ENCODE measurements at regions not wholly inside any gene's neighbourhood (a gene's known extent, or its start where the extent isn't known, plus 50 kb on each side); places are given as distances from the start of the nearest gene placed in this dataset.
"Not testable (repeated sequence)": the region's sequence is repeated elsewhere in the genome, so short reads cannot be mapped to it uniquely, and the experiment has no call there.

- no peak for DNase-seq
These were observed 565.4 kb downstream of the GRXCR1 start for GRCh38 chr4:43457866-43458265.

DNA sequence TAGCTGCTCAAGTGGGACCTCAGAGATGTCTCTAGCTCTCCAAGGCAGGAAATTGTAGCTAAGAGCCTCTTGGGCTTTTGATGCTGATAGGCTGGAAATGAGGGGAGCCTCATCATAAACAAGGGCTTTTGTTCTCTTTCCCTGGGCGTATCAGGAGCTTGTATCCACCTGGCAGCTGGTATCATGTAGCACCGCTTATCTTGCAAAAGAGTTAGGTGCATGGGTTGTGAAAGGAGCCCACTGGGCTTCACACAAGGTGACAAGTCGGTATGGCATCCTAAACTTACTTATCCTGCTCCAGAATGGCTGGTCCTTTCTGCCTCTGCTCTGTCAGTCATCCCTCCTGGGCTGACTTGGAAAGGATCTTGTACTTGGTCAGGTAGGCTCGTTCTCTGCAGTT is 565.8 kb downstream of the GRXCR1 start:
- no peak for DNase-seq

DNA sequence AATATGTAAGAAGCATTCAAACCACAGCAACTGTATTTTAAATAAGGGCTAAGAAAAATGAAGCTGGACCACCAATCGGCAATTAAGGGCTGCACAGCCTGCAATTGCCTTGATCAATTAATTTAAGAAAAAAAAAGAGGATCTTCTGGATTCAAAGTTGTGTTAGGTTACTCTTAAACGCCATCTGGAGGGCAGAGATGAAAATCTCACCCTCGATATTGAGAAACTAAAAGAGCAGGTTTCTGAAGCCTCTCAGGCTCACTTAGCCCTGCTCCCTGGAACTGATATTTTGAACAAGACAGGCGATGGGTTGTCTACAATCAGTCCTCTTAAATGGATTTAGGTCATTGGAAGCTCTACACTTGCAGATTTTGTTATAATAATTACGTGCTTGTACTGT is 579.4 kb downstream of the GRXCR1 start:
- no peak for DNase-seq

DNA sequence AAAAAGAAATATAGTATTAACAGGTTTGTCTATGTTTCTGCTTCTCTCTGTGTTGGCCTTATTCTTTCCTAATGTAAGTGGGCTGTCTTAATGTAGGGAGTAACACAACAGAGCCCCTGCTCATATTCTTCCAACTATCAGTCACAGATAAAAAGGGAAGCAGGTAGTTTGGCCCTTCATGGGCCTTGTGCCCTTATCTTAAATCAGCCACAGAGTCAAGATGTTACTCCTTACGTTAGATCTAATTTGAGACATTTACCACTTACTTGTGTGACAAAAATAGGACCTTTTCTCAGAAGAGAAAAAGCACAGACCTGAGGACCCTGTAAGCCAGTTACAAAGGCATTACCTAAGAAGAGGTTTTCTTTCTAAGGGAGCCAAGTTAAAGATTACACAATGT is 589.0 kb downstream of the GRXCR1 start:
- DNase-seq, result no peak

GRCh38 chr4:43485196-43485595 is 592.7 kb downstream of the GRXCR1 start:
- no peak for DNase-seq

GRCh38 chr4:43496188-43496587 is 603.7 kb downstream of the GRXCR1 start:
- no peak for DNase-seq

- DNase-seq, result no peak
These were observed 604.1 kb downstream of the GRXCR1 start for GRCh38 chr4:43496602-43497001.

- DNase-seq, result not testable (repeated sequence)
These were observed 613.3 kb downstream of the GRXCR1 start for GRCh38 chr4:43505823-43506222.

DNA sequence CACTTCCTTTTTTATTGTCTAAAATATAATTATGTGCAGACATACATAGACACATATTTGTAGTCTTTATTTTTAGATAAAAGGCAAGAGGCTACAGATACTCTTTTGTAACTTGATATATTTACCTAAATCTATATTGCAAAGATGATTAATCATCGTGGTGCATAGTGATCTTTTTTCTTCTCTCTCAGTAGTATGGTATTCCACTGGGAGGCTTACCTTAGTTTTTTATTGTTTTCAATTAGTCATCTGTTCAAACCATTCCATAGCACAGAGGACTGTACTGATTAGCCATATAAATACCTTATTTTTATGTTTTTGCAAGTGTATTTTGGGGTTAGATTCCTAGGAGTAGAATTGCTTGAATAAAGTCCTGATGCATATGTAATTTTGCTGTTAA is 619.7 kb downstream of the GRXCR1 start:
- no peak for DNase-seq

GRCh38 chr4:43525646-43526045 is 633.1 kb downstream of the GRXCR1 start:
- no peak for DNase-seq

GRCh38 chr4:43547561-43547960 is 655.0 kb downstream of the GRXCR1 start:
- no peak for DNase-seq

DNA sequence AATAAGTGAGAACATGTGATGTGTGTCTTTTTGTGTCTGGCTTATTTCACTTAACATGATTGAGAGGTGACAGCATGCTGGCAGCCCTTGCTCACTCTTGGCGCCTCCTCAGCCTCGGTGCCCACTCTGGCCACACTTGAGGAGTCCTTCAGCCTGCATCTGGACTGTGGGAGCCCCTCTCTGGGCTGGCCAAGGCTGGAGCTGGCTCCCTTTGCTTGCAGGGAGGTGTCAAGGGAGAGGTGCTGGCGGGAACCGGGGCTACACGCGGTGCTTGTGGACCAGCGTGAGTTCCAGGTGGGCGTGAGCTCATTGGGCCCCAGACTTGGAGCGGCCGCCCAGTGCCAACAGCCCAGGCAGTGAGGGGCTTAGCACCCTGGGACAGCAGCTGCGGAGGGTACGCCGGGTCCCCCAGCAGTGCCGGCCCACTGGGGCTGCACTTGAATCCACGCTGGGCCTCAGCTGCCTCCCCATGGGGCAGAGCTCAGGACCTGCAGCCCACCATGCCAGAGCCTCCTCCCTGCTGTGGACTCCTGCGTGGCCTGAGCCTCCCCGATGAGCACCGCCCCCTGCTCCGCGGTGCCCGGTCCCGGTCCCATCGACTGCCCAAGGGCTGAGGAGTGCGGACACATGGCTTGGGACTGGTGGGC is 658.6 kb downstream of the GRXCR1 start:
- no peak for DNase-seq

- no peak for DNase-seq
These were observed 663.7 kb downstream of the GRXCR1 start for GRCh38 chr4:43556262-43556661.

- DNase-seq, result no peak
These were observed 667.5 kb downstream of the GRXCR1 start for GRCh38 chr4:43560047-43560446.

- DNase-seq, result no peak
These were observed 671.6 kb downstream of the GRXCR1 start for GRCh38 chr4:43564107-43564506.

- DNase-seq, result no peak
These were observed 672.1 kb downstream of the GRXCR1 start for GRCh38 chr4:43564591-43564990.

DNA sequence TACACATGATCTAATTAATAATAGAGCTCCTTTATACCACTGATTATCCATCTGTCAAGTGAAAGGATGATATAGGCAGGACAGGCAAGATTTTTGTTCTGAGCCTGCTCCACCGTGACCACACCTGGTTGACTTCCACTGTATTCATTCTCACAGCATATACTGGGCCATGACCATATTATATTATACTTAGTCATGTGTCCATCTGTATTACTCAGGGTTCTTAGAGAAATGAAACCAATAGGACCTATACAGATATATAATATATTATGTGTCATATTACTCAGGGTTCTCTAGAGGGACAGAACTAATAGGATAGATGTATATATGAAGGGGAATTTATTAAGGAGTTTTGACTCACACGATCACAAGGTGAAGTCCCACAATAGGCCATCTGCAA is 675.1 kb downstream of the GRXCR1 start:
- DNase-seq, result no peak

DNA sequence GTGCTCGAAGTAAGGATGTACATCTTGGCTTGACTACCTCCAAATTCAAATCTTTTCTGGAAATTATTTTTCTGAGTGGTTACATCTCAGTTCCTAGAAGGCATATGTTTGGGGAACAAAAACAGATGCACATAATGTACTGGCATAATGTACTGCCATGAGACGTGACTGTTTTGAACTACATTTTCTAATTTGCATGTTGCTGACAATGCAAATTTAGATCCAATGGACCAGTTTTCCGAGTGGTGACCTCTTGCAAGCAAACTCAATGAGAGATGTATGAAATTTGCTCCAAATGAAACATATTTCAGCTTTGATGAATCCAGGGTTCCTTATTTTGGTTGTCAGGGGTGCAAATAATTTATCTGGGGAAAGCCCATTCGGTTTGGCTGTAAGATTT is 694.3 kb downstream of the GRXCR1 start:
- no peak for DNase-seq

DNA sequence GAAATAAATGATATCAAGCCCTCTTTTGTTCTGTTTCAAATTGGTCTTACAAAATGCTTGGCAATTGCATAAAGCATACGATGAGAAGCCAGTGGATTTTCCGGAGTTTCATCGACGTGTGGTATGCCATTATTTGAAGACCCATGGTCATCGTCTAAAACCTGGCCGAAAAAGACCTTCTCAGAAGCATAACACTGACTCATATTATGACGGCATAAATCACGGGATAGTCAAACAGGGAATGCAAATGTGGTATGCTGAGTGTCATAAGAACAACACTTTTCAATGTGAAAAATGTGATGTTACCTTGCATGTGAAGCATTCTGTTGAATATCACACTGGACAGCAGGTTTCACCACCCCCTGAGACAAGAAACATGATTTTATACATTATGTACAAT is 695.2 kb downstream of the GRXCR1 start:
- no peak for DNase-seq

DNA sequence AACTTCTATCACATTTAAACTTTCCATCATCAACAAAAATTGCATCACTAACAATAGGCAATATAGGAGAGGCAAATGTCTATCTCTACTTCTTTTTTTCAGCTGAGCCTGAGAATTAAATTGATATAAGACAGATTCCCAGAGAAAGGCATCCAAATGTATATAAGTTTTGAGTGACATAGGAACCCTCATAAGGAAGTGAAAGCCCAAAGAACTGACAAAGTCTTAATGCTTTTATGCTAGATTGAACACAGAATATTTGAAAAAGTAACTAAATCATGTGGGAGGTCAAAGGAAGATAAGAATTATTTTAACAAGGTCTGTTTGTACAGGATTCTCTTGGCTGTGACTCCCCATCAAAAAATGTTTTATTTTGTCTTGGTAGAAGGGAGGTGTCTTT is 714.9 kb downstream of the GRXCR1 start:
- no peak for DNase-seq

DNA sequence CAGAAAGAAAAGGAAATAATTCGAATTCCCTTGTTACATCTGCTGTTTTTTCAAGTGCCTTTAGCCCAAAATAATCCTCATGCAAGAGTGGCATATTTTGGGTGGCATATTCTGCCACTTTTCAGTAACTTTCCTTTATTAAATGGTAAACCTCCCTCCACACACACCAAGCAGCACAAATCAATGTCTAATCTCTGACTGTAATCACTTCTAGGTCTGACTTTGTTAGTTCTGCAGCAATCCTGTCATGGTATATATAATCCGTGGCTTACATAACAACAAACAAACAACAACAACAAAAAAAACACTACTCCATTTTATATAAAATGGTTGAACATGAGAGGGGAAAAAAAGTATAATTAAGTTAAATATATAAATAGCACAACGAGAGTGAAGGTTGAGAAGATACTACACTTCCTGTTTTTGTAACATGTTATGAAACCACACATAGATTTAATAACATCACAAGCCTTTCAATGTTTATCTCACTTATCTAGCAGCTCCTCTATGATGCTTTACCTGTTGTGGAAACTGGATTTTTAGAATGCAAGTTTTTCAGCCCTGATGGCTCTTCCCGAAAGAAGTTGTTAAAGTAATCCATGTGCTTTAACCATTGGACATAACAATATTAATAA is 715.4 kb downstream of the GRXCR1 start:
- DNase-seq, result no peak

DNA sequence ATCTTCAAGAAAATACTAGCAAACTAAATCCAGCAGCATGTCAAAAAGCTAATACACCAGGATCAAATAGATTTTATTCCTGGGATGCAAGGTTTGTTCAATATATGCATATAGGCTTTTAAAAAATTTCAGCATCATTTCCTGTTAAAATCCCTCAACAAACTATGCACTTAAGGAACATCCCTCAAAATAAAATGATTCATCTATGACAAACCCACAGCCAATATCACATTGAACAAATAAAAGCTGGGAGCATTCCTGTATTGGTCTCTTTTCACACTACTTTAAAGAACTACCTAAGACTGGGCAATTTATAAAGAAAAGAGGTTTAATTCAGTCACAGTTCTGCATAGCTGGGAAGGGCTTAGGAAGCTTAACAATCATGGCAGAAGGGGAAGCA is 726.7 kb downstream of the GRXCR1 start:
- DNase-seq, result no peak

DNA sequence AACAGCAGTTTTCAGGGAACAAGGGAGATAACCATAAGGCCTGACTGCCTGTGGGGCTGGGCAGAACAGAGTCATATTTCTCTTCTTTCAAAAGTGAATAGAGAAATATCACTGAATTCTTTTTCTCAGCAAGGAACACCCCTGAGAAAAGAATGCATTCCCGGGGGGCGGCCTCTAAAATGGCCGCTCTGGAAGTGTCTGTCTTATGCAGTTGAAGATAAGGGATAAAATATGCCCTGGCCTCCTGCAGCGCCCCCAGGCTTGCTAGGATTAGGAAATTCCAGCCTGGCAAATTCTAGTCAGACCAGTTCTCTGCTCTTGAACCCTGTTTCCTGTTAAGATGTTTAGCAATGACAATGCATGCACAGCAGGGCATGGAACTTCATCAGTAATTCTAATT is 745.4 kb downstream of the GRXCR1 start:
- DNase-seq, result not testable (repeated sequence)

- no peak for DNase-seq
These were observed 759.5 kb downstream of the GRXCR1 start for GRCh38 chr4:43651991-43652390.

GRCh38 chr4:43659547-43659946 is 767.0 kb downstream of the GRXCR1 start:
- not testable (repeated sequence) for DNase-seq
